Breast epithelium (tissue), 4 donors: ENCODE measurements at regions not wholly inside any gene's neighbourhood (a gene's known extent, or its start where the extent isn't known, plus 50 kb on each side); places are given as distances from the start of the nearest gene placed in this dataset.

ENCODE experiments used
- DNase-seq, 2 donors: peaks; one replicate each; pipeline ENCODE4 v3.0.0-alpha.2; 2019; ENCODE audit warnings: low spot score in 2 of 2
- H3K27ac ChIP-seq, 2 donors: fragments of 200-600 bp; sonication (generic) in 1 of 2; one replicate each; pipeline ENCODE4 v1.5.1; 2016 to 2019; ENCODE audit warnings: mild to moderate bottlenecking in 1 of 2
- H3K27me3 ChIP-seq, 2 donors: fragments of 200-600 bp; sonication (generic) in 1 of 2; one replicate each; pipeline versions ENCODE4 v1.5.1 to v1.6.0; 2017 to 2019; ENCODE audit warnings: control low read depth in 1 of 2, mild to moderate bottlenecking in 1 of 2
- H3K36me3 ChIP-seq: fragments of 200-600 bp; one replicate; pipeline ENCODE4 v1.5.1; 2019
- H3K4me1 ChIP-seq, 2 donors: fragments of 200-600 bp; sonication (generic); one replicate each; pipeline ENCODE4 v1.5.1; 2016 to 2019; ENCODE audit warnings: control low read depth in 1 of 2
- H3K4me3 ChIP-seq, 3 donors: fragments of 200-600 bp; sonication (generic); 1 replicate in 2 of 3; 2 replicates in 1 of 3; pipeline ENCODE4 v1.5.1; 2016 to 2019; ENCODE audit warnings: mild to moderate bottlenecking in 3 of 3, moderate library complexity in 2 of 3
- H3K9me3 ChIP-seq, 2 donors: fragments of 200-600 bp; sonication (generic) in 1 of 2; one replicate each; pipeline ENCODE4 v1.5.1; 2016 to 2019; ENCODE audit warnings: control low read depth in 1 of 2
- CTCF ChIP-seq, 3 donors: fragments of 450-650 bp; IDR thresholded peaks; one replicate each; pipeline ENCODE4 v1.5.1; 2016 to 2017; ENCODE audit warnings: antibody characterized with exemption in 3 of 3, mild to moderate bottlenecking in 3 of 3, moderate library complexity in 3 of 3
- POLR2A ChIP-seq: fragments of 450-650 bp; IDR thresholded peaks from one replicate; pipeline ENCODE4 v1.6.1; 2016; ENCODE audit warnings: antibody characterized with exemption, mild to moderate bottlenecking, moderate library complexity
- POLR2AphosphoS5 ChIP-seq, 3 donors: sonication (generic); formaldehyde crosslinking; IDR thresholded peaks; one replicate each; pipeline ENCODE4 v1.6.1; 2017; ENCODE audit warnings: antibody characterized with exemption in 3 of 3
- intact Hi-C: fragments of 100-400 bp; cut with DNase I; formaldehyde crosslinking; loops from one replicate; pipeline ENCODE4 v1.15.1; 2023; ENCODE audit warnings: low total_unique reads

GRCh38 chr2:71951083-71951468 is 196.6 kb downstream of the CYP26B1 start:
- no peak for DNase-seq
- H3K4me3 ChIP-seq: no peak overlapping the region

GRCh38 chr2:71950256-71951082 is 197.2 kb downstream of the CYP26B1 start:
- Histone ChIP-seq H3K27me3 (no peaks in the 10 kb centered on the region), H3K4me3 (no peak overlapping the region), H3K9me3 (no peaks in the 10 kb centered on the region), H3K27ac (peak overlapping the region in 1 of 2 donors; percentile 38), H3K36me3 (no peaks in the 10 kb centered on the region), H3K4me1 (peaks cover 0 to 5% of the 10 kb centered on the region in 2 donors)
- intact Hi-C loops: no loop called here
- no peak for TF ChIP-seq POLR2A
- peak in 1 of 3 donors; percentile 83 for TF ChIP-seq POLR2AphosphoS5 (IDR thresholded peaks at IDR 0.05)
- TF ChIP-seq CTCF (IDR thresholded peaks at IDR 0.05): no peak
- no peak for DNase-seq

More at GRCh38 chr2:71951083-71951468, 196.6 kb downstream of the CYP26B1 start:
- Histone ChIP-seq H3K9me3 (no peaks in the 10 kb centered on the region), H3K27me3 (no peaks in the 10 kb centered on the region), H3K4me1 (peaks cover 0 to 5% of the 10 kb centered on the region in 2 donors), H3K36me3 (no peaks in the 10 kb centered on the region), H3K27ac (peak overlapping the region in 1 of 2 donors; percentile 38)
- intact Hi-C loops: no loop called here
- TF ChIP-seq POLR2A (no peak), POLR2AphosphoS5 (IDR thresholded peaks at IDR 0.05) (no peak), CTCF (IDR thresholded peaks at IDR 0.05) (no peak)

GRCh38 chr2:71949537-71949798 is 198.2 kb downstream of the CYP26B1 start:
- no peak for DNase-seq
- H3K9me3 ChIP-seq: no peaks in the 10 kb centered on the region
- H3K4me1 ChIP-seq: peaks cover 0 to 5% of the 10 kb centered on the region in 2 donors
- TF ChIP-seq CTCF (IDR thresholded peaks at IDR 0.05) (no peak), POLR2A (no peak), POLR2AphosphoS5 (IDR thresholded peaks at IDR 0.05) (no peak)
- no peaks in the 10 kb centered on the region for H3K27me3 ChIP-seq
- H3K27ac ChIP-seq: no peak overlapping the region
- no peak overlapping the region for H3K4me3 ChIP-seq
- intact Hi-C loops: no loop called here
- H3K36me3 ChIP-seq: no peaks in the 10 kb centered on the region

GRCh38 chr2:71948781-71949536 is 198.7 kb downstream of the CYP26B1 start:
- no peaks in the 10 kb centered on the region for H3K27me3 ChIP-seq
- H3K27ac ChIP-seq: no peak overlapping the region
- no peaks in the 10 kb centered on the region for H3K36me3 ChIP-seq
- peaks cover 0 to 5% of the 10 kb centered on the region in 2 donors for H3K4me1 ChIP-seq
- no peaks in the 10 kb centered on the region for H3K9me3 ChIP-seq
- no peak for DNase-seq
- no peak overlapping the region for H3K4me3 ChIP-seq
- intact Hi-C loops: no loop called here
- no peak for TF ChIP-seq CTCF (IDR thresholded peaks at IDR 0.05)
- TF ChIP-seq POLR2A: no peak
- no peak for TF ChIP-seq POLR2AphosphoS5 (IDR thresholded peaks at IDR 0.05)

DNA sequence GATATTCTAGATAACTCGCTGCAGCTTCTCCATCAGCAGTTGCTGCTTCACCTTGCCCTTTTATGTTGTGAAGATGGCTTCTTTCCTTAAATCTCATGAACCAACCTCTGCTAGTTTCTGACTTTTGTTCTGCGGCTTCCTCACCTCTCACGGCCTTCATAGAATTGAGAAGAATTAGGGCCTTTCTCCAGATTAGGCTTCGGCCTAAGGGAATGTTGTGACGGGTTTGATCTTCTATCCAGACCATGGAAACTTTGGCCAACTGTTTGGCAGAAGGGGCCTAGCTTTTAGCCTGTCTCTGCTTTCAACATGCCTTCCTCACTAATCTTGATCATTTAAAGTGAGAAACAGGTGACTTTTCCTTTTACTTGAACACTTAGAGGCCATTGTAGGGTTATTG is 199.9 kb downstream of the CYP26B1 start:
- H3K4me1 ChIP-seq: peaks cover 0 to 4% of the 10 kb centered on the region in 2 donors
- TF ChIP-seq POLR2A (no peak), CTCF (IDR thresholded peaks at IDR 0.05) (no peak), POLR2AphosphoS5 (IDR thresholded peaks at IDR 0.05) (no peak)
- H3K9me3 ChIP-seq: no peaks in the 10 kb centered on the region
- H3K27ac ChIP-seq: no peak overlapping the region
- intact Hi-C loops: no loop called here
- H3K27me3 ChIP-seq: no peaks in the 10 kb centered on the region
- no peaks in the 10 kb centered on the region for H3K36me3 ChIP-seq
- H3K4me3 ChIP-seq: no peak overlapping the region
- no peak for DNase-seq
